ENCODE measurements at regions not wholly inside any gene's neighbourhood (a gene's known extent, or its start where the extent isn't known, plus 50 kb on each side); places are given as distances from the start of the nearest gene placed in this dataset.

GRCh38 chr2:14717131-14717530 lies 84.6 kb downstream of the LRATD1 start:
- SMC1A ChIA-PET (ENCODE audit: uncharacterized antibody, unreplicated experiment) = no interaction called here
- intact Hi-C loops (cut with micrococcal nuclease; ENCODE audit: unreplicated experiment) (no loop called here), in situ Hi-C loops (cut with MboI) (no loop called here)
- TF ChIP-seq POU2F2 (IDR thresholded peaks at IDR 0.05; ENCODE audit: borderline replicate concordance, low read depth, low read length) (no peak), ZNF592 (IDR thresholded peaks at IDR 0.05) (no peak), KLF5 (IDR thresholded peaks at IDR 0.05; ENCODE audit: partially characterized antibody) (no peak), SMC3 (IDR thresholded peaks at IDR 0.05; ENCODE audit: borderline replicate concordance, low read length) (no peak), SP1 (IDR thresholded peaks at IDR 0.05; ENCODE audit: low read depth, low read length) (no peak), KDM1A (IDR thresholded peaks at IDR 0.05; ENCODE audit: borderline replicate concordance) (no peak), RAD21 (IDR thresholded peaks at IDR 0.05; ENCODE audit: insufficient read depth, low read depth, low read length) (no peak), TCF12 (IDR thresholded peaks at IDR 0.05; ENCODE audit: low read depth, low read length) (no peak), USF2 (IDR thresholded peaks at IDR 0.05; ENCODE audit: borderline replicate concordance, low read depth, low read length) (no peak), MYB (IDR thresholded peaks at IDR 0.05; ENCODE audit: borderline replicate concordance, low read depth, low read length) (no peak), WRNIP1 (IDR thresholded peaks at IDR 0.05; ENCODE audit: borderline replicate concordance, low read depth, low read length) (no peak), CBX3 (IDR thresholded peaks at IDR 0.05; ENCODE audit: borderline replicate concordance, low read depth) (no peak), MYC (IDR thresholded peaks at IDR 0.05; ENCODE audit: insufficient read depth, insufficient read length, insufficient replicate concordance, low read length, severe bottlenecking) (no peak), ATF3 (IDR thresholded peaks at IDR 0.05; ENCODE audit: borderline replicate concordance, extremely low read depth, low read depth, low read length) (no peak), HCFC1 (IDR thresholded peaks at IDR 0.05; ENCODE audit: low read length) (no peak)
- no peaks in the 10 kb centered on the region for H3K27me3 ChIP-seq (replicated peaks in 1 of 2; ENCODE audit: control insufficient read depth in 2 of 2, insufficient read depth in 2 of 2, low read length in 1 of 2)
- no TSS peak for BruUV-seq (replicated peaks)
- POLR2A ChIA-PET = no interaction called here
- H3K9me3 ChIP-seq (replicated peaks; ENCODE audit: control insufficient read depth, insufficient read depth, low read length) = no peaks in the 10 kb centered on the region
- 38% methylated on average over 3 of the region's 3 CpGs for WGBS (ENCODE audit: insufficient coverage, insufficient replicate concordance, low lambda C conversion rate, missing lambda C conversion rate)
- H3K4me3 ChIP-seq = no peak overlapping the region
- no peaks in the 10 kb centered on the region for H3K4me1 ChIP-seq (ENCODE audit: control insufficient read depth, insufficient read depth, low read length)
- no peak for ATAC-seq
- H3K79me2 ChIP-seq (ENCODE audit: control insufficient read depth, insufficient read depth, low read length) = no peaks in the 10 kb centered on the region
- no peak for FAIRE-seq
- H3K4me2 ChIP-seq (ENCODE audit: control insufficient read depth, insufficient read depth) = no peak overlapping the region
- H3K36me3 ChIP-seq (ENCODE audit: control insufficient read depth in 2 of 2, insufficient read depth in 2 of 2, low read length in 1 of 2) = no peaks in the 10 kb centered on the region
- no peak overlapping the region for H3K9ac ChIP-seq (ENCODE audit: control insufficient read depth, insufficient read depth, low read length)
- no peak overlapping the region for H2AFZ ChIP-seq (ENCODE audit: control insufficient read depth, low read depth, low read length)
- CTCF ChIA-PET = no interaction called here
- RAD21 ChIA-PET (ENCODE audit: unreplicated experiment) = no interaction called here
- H3K27ac ChIP-seq (ENCODE audit: control insufficient read depth, insufficient read depth) = no peak overlapping the region
- no peak for DNase-seq (ENCODE audit: low read depth, low spot score)
- no peaks in the 10 kb centered on the region for H4K20me1 ChIP-seq (ENCODE audit: control insufficient read depth, insufficient read depth)

All from GM12878 (cell line).